ENCODE measurements at regions not wholly inside any gene's neighbourhood (a gene's known extent, or its start where the extent isn't known, plus 50 kb on each side); places are given as distances from the start of the nearest gene placed in this dataset.

- no peaks in the 10 kb centered on the region for H3K36me3 ChIP-seq (ENCODE audit: insufficient read depth, low read length, poor library complexity, severe bottlenecking)
- TF ChIP-seq EZH2 (IDR thresholded peaks at IDR 0.05; ENCODE audit: borderline replicate concordance, low read depth, low read length, poor library complexity, severe bottlenecking) = no peak
- no peak for TF ChIP-seq CTCF (conservative IDR thresholded peaks at IDR 0.05; ENCODE audit: low read depth, low read length)
- no peaks in the 10 kb centered on the region for H3K9me3 ChIP-seq (ENCODE audit: low read depth, low read length, poor library complexity, severe bottlenecking)
- CTCF ChIA-PET = interaction anchor here (1.6 kb wide), 1 partner anchor 14 kb away, joined by 7 read pairs; no protein-coding TSS in a partner anchor
- H3K4me1 ChIP-seq (ENCODE audit: insufficient read depth, low read length, poor library complexity, severe bottlenecking) = peaks cover 9% of the 10 kb centered on the region
- H3K27ac ChIP-seq (ENCODE audit: low read depth, low read length, poor library complexity, severe bottlenecking) = no peak overlapping the region
- BruUV-seq (replicated peaks) = no TSS peak
- H3K27me3 ChIP-seq (replicated peaks; ENCODE audit: insufficient read depth, low read depth, low read length, poor library complexity) = no peaks in the 10 kb centered on the region
- intact Hi-C loops (cut with micrococcal nuclease; ENCODE audit: unreplicated experiment) = no loop called here
- POLR2A ChIA-PET (ENCODE audit: low non-redundant PET) = no interaction called here
- no peak for DNase-seq (ENCODE audit: low spot score)
- no peak overlapping the region for H3K4me3 ChIP-seq (ENCODE audit: low read depth, low read length, poor library complexity, severe bottlenecking)
Observed at GRCh38 chr1:43059640-43060574, 101.2 kb upstream of the SLC2A1 start.

- CTCF ChIA-PET = interaction anchor here (1.6 kb wide), 1 partner anchor 15 kb away, joined by 7 read pairs; no protein-coding TSS in a partner anchor
- no peak overlapping the region for H3K4me3 ChIP-seq (ENCODE audit: low read depth, low read length, poor library complexity, severe bottlenecking)
Observed at GRCh38 chr1:43058545-43059360, 100.1 kb upstream of the SLC2A1 start.

More at GRCh38 chr1:43058545-43059360, 100.1 kb upstream of the SLC2A1 start:
- Histone ChIP-seq H3K36me3 (ENCODE audit: insufficient read depth, low read length, poor library complexity, severe bottlenecking) (no peaks in the 10 kb centered on the region), H3K27ac (ENCODE audit: low read depth, low read length, poor library complexity, severe bottlenecking) (no peak overlapping the region), H3K27me3 (replicated peaks; ENCODE audit: insufficient read depth, low read depth, low read length, poor library complexity) (no peaks in the 10 kb centered on the region), H3K4me1 (ENCODE audit: insufficient read depth, low read length, poor library complexity, severe bottlenecking) (peaks cover 9% of the 10 kb centered on the region), H3K9me3 (ENCODE audit: low read depth, low read length, poor library complexity, severe bottlenecking) (no peaks in the 10 kb centered on the region)
- BruUV-seq (replicated peaks) = no TSS peak
- TF ChIP-seq EZH2 (IDR thresholded peaks at IDR 0.05; ENCODE audit: borderline replicate concordance, low read depth, low read length, poor library complexity, severe bottlenecking) (no peak), CTCF (conservative IDR thresholded peaks at IDR 0.05; ENCODE audit: low read depth, low read length) (no peak)
- intact Hi-C loops (cut with micrococcal nuclease; ENCODE audit: unreplicated experiment) = no loop called here
- POLR2A ChIA-PET (ENCODE audit: low non-redundant PET) = no interaction called here
- peak; percentile 63 for DNase-seq (ENCODE audit: low spot score)
